ENCODE measurements at regions not wholly inside any gene's neighbourhood (a gene's known extent, or its start where the extent isn't known, plus 50 kb on each side); places are given as distances from the start of the nearest gene placed in this dataset.

- no peak overlapping the region for H3K9ac ChIP-seq (ENCODE audit: low read depth in 1 of 2, low read length in 2 of 2)
- 78% methylated on average over 1 of the region's 1 CpG for WGBS
- no peaks in the 10 kb centered on the region for H3K27me3 ChIP-seq (ENCODE audit: control insufficient read depth in 4 of 4, insufficient read depth in 4 of 4, low read length in 3 of 4)
- no peak for DNase-seq (ENCODE audit: low spot score)
- H3K36me3 ChIP-seq (ENCODE audit: control insufficient read depth in 4 of 4, insufficient read depth in 3 of 4, low read depth in 1 of 4, low read length in 3 of 4): no peaks in the 10 kb centered on the region
- H3K4me1 ChIP-seq (ENCODE audit: control insufficient read depth in 4 of 4, insufficient read depth in 4 of 4, low read length in 3 of 4): peaks cover 0 to 10% (median 4%) of the 10 kb centered on the region in 4 donors
- H3K9me3 ChIP-seq (ENCODE audit: control insufficient read depth in 4 of 4, low read length in 3 of 4): no peaks in the 10 kb centered on the region
- no peak overlapping the region for H3K27ac ChIP-seq (ENCODE audit: low read depth in 1 of 2, low read length in 2 of 2)
- no peak overlapping the region for H3K4me3 ChIP-seq (ENCODE audit: low read depth in 1 of 3, low read length in 3 of 3)
- TF ChIP-seq FOXA1 (IDR thresholded peaks at IDR 0.05) (no peak), JUND (IDR thresholded peaks at IDR 0.05) (no peak), RXRA (IDR thresholded peaks at IDR 0.05) (no peak)
- TF ChIP-seq, protein P1, sequence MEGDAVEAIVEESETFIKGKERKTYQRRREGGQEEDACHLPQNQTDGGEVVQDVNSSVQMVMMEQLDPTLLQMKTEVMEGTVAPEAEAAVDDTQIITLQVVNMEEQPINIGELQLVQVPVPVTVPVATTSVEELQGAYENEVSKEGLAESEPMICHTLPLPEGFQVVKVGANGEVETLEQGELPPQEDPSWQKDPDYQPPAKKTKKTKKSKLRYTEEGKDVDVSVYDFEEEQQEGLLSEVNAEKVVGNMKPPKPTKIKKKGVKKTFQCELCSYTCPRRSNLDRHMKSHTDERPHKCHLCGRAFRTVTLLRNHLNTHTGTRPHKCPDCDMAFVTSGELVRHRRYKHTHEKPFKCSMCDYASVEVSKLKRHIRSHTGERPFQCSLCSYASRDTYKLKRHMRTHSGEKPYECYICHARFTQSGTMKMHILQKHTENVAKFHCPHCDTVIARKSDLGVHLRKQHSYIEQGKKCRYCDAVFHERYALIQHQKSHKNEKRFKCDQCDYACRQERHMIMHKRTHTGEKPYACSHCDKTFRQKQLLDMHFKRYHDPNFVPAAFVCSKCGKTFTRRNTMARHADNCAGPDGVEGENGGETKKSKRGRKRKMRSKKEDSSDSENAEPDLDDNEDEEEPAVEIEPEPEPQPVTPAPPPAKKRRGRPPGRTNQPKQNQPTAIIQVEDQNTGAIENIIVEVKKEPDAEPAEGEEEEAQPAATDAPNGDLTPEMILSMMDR (IDR thresholded peaks at IDR 0.05; ENCODE audit: low read depth, low read length, missing input control): no peak
These were observed 139.5 kb upstream of the RND3 start for GRCh38 chr2:150626934-150627411.

DNA sequence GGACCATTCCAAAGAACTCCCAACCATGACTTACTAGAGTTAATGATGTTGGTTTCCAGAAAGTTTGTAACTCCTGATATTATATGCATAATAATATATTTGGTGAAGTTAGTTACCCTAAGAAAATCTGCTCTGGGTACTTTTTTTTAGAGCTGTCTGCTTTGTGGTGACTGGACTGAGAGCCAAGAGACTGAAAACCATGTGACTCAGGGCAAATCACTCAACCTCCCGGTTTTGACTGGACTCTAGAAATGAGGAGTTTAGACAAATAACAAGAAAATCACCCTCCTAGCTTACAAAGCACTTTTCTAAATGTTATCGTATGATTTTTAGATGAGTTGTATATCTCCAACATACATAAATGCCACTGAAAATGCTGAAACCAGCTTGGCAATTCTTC lies 138.3 kb upstream of the RND3 start:
- H3K4me1 ChIP-seq (ENCODE audit: control insufficient read depth in 4 of 4, insufficient read depth in 4 of 4, low read length in 3 of 4): peaks cover 0 to 5% (median under 1%) of the 10 kb centered on the region in 4 donors
- DNase-seq (ENCODE audit: low spot score): no peak
- no peaks in the 10 kb centered on the region for H3K36me3 ChIP-seq (ENCODE audit: control insufficient read depth in 4 of 4, insufficient read depth in 3 of 4, low read depth in 1 of 4, low read length in 3 of 4)
- no peak overlapping the region for H3K9ac ChIP-seq (ENCODE audit: low read depth in 1 of 2, low read length in 2 of 2)
- H3K4me3 ChIP-seq (ENCODE audit: low read depth in 1 of 3, low read length in 3 of 3): no peak overlapping the region
- TF ChIP-seq RAD21 (IDR thresholded peaks at IDR 0.05): no peak
- TF ChIP-seq FOXA1 (IDR thresholded peaks at IDR 0.05): no peak
- no peak for TF ChIP-seq TAF1 (conservative IDR thresholded peaks at IDR 0.05)
- TF ChIP-seq FOXA2 (IDR thresholded peaks at IDR 0.05): no peak
- TF ChIP-seq HNF4A (conservative IDR thresholded peaks at IDR 0.05): no peak
- no peak for TF ChIP-seq EGR1 (IDR thresholded peaks at IDR 0.05; ENCODE audit: low read depth in 2 of 2)
- no peak for TF ChIP-seq YY1 (IDR thresholded peaks at IDR 0.05)
- no peak for TF ChIP-seq RXRA (IDR thresholded peaks at IDR 0.05)
- TF ChIP-seq HNF4G (IDR thresholded peaks at IDR 0.05): no peak
- TF ChIP-seq, protein P2, sequence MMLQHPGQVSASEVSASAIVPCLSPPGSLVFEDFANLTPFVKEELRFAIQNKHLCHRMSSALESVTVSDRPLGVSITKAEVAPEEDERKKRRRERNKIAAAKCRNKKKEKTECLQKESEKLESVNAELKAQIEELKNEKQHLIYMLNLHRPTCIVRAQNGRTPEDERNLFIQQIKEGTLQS (IDR thresholded peaks at IDR 0.05): no peak
- no peak for TF ChIP-seq MAX (IDR thresholded peaks at IDR 0.05)
- no peak for TF ChIP-seq ZBTB33 (IDR thresholded peaks at IDR 0.05)
- TF ChIP-seq, protein P1 (IDR thresholded peaks at IDR 0.05; ENCODE audit: low read depth, low read length, missing input control): no peak
- no peak for TF ChIP-seq JUND (IDR thresholded peaks at IDR 0.05)
- TF ChIP-seq GABPA (IDR thresholded peaks at IDR 0.05 in 1 of 2, conservative IDR thresholded peaks at IDR 0.05 in 1 of 2): no peak
- no peak for TF ChIP-seq SP1 (IDR thresholded peaks at IDR 0.05)
- TF ChIP-seq REST (IDR thresholded peaks at IDR 0.05): no peak
- WGBS: 92% methylated on average over 2 of the region's 2 CpGs
- no peaks in the 10 kb centered on the region for H3K27me3 ChIP-seq (ENCODE audit: control insufficient read depth in 4 of 4, insufficient read depth in 4 of 4, low read length in 3 of 4)
- H3K9me3 ChIP-seq (ENCODE audit: control insufficient read depth in 4 of 4, low read length in 3 of 4): no peaks in the 10 kb centered on the region
- H3K27ac ChIP-seq (ENCODE audit: low read depth in 1 of 2, low read length in 2 of 2): no peak overlapping the region

Measured in liver (tissue), 8 donors.